Effector memory CD8-positive, alpha-beta T cell (primary cell): ENCODE measurements at regions not wholly inside any gene's neighbourhood (a gene's known extent, or its start where the extent isn't known, plus 50 kb on each side); places are given as distances from the start of the nearest gene placed in this dataset.
"Not testable (repeated sequence)": the region's sequence is repeated elsewhere in the genome, so short reads cannot be mapped to it uniquely, and the experiment has no call there.

Experiments used
- ATAC-seq: fragments of 150-1000 bp; cut with Tn5 transposase; replicated peaks from 2 replicates; pipeline ENCODE4 v1.10.0; 2021; ENCODE audit warnings: mild to moderate bottlenecking, moderate library complexity
- DNase-seq, 3 experiments: peaks; one replicate each; pipeline ENCODE4 v3.0.0; 2021
- H3K27ac Mint-ChIP-seq, 2 donors: one replicate each; pipeline ENCODE4 v1.8.0; 2022; ENCODE audit warnings: mild to moderate bottlenecking in 2 of 2, mixed read lengths in 2 of 2, moderate library complexity in 2 of 2
- H3K27me3 Mint-ChIP-seq, 2 donors: one replicate each; pipeline ENCODE4 v1.8.0; 2022; ENCODE audit warnings: mixed read lengths in 2 of 2
- H3K36me3 Mint-ChIP-seq: one replicate; pipeline ENCODE4 v1.8.0; 2022; ENCODE audit warnings: mild to moderate bottlenecking, moderate library complexity, mixed read lengths; ENCODE audit not compliant: insufficient read depth
- H3K4me1 Mint-ChIP-seq, 2 donors: one replicate each; pipeline ENCODE4 v1.8.0; 2022; ENCODE audit warnings: low read depth in 2 of 2, mixed read lengths in 2 of 2
- H3K4me3 Mint-ChIP-seq, 2 donors: one replicate each; pipeline ENCODE4 v1.8.0; 2022; ENCODE audit warnings: mild to moderate bottlenecking in 2 of 2, mixed read lengths in 2 of 2, moderate library complexity in 2 of 2
- H3K9me3 Mint-ChIP-seq, 2 donors: one replicate each; pipeline ENCODE4 v1.8.0; 2022; ENCODE audit warnings: mixed read lengths in 2 of 2

GRCh38 chr6:112581015-112581414 lies 233.9 kb downstream of the RFPL4B start:
- Mint-ChIP-seq H3K4me1 (no peaks in the 10 kb centered on the region), H3K27ac (no peak overlapping the region), H3K36me3 (no peaks in the 10 kb centered on the region), H3K9me3 (peaks cover 2 to 4% of the 10 kb centered on the region in 2 donors), H3K4me3 (no peak overlapping the region), H3K27me3 (no peaks in the 10 kb centered on the region)
- no peak for DNase-seq
- no peak for ATAC-seq

- Mint-ChIP-seq H3K36me3 (no peaks in the 10 kb centered on the region), H3K4me1 (no peaks in the 10 kb centered on the region), H3K27ac (no peak overlapping the region), H3K27me3 (no peaks in the 10 kb centered on the region), H3K4me3 (no peak overlapping the region), H3K9me3 (peaks cover 4 to 19% of the 10 kb centered on the region in 2 donors)
- ATAC-seq (no peak), DNase-seq (no peak)
Measured at GRCh38 chr6:112590326-112590725, 243.2 kb downstream of the RFPL4B start.

GRCh38 chr6:112591329-112591728 lies 244.2 kb downstream of the RFPL4B start:
- H3K4me3 Mint-ChIP-seq, result no peak overlapping the region
- H3K4me1 Mint-ChIP-seq, result no peaks in the 10 kb centered on the region
- H3K27me3 Mint-ChIP-seq, result no peaks in the 10 kb centered on the region
- DNase-seq (no peak), ATAC-seq (no peak)
- no peaks in the 10 kb centered on the region for H3K36me3 Mint-ChIP-seq
- no peak overlapping the region for H3K27ac Mint-ChIP-seq
- peaks cover 5 to 12% of the 10 kb centered on the region in 2 donors for H3K9me3 Mint-ChIP-seq

GRCh38 chr6:112592159-112592558 lies 245.0 kb downstream of the RFPL4B start:
- no peaks in the 10 kb centered on the region for H3K36me3 Mint-ChIP-seq
- ATAC-seq, result no peak
- H3K27me3 Mint-ChIP-seq, result no peaks in the 10 kb centered on the region
- H3K4me1 Mint-ChIP-seq, result no peaks in the 10 kb centered on the region
- DNase-seq, result no peak
- no peak overlapping the region for H3K27ac Mint-ChIP-seq
- H3K9me3 Mint-ChIP-seq, result peaks cover 4 to 5% of the 10 kb centered on the region in 2 donors
- H3K4me3 Mint-ChIP-seq, result no peak overlapping the region

- Mint-ChIP-seq H3K9me3 (peaks cover 0 to 5% of the 10 kb centered on the region in 2 donors), H3K27ac (no peak overlapping the region), H3K4me3 (no peak overlapping the region), H3K4me1 (no peaks in the 10 kb centered on the region), H3K27me3 (no peaks in the 10 kb centered on the region), H3K36me3 (no peaks in the 10 kb centered on the region)
- ATAC-seq (no peak), DNase-seq (no peak)
Measured at GRCh38 chr6:112594886-112595594, 247.9 kb downstream of the RFPL4B start.

- H3K27ac Mint-ChIP-seq, result no peak overlapping the region
- no peaks in the 10 kb centered on the region for H3K27me3 Mint-ChIP-seq
- DNase-seq (no peak), ATAC-seq (no peak)
- no peaks in the 10 kb centered on the region for H3K36me3 Mint-ChIP-seq
- no peak overlapping the region for H3K4me3 Mint-ChIP-seq
- peaks cover 0 to 5% of the 10 kb centered on the region in 2 donors for H3K9me3 Mint-ChIP-seq
- H3K4me1 Mint-ChIP-seq, result no peaks in the 10 kb centered on the region
Measured at GRCh38 chr6:112595841-112596240, 248.7 kb downstream of the RFPL4B start.

- Mint-ChIP-seq H3K36me3 (no peaks in the 10 kb centered on the region), H3K9me3 (peaks cover 0 to 9% of the 10 kb centered on the region in 2 donors), H3K4me3 (no peak overlapping the region), H3K27ac (no peak overlapping the region), H3K27me3 (no peaks in the 10 kb centered on the region), H3K4me1 (no peaks in the 10 kb centered on the region)
- DNase-seq (no peak), ATAC-seq (no peak)
Measured at GRCh38 chr6:112597176-112597575, 250.0 kb downstream of the RFPL4B start.

- no peak for DNase-seq
- H3K36me3 Mint-ChIP-seq, result no peaks in the 10 kb centered on the region
- peaks cover 5 to 6% of the 10 kb centered on the region in 2 donors for H3K9me3 Mint-ChIP-seq
- H3K4me1 Mint-ChIP-seq, result no peaks in the 10 kb centered on the region
- no peak for ATAC-seq
- H3K4me3 Mint-ChIP-seq, result no peak overlapping the region
- H3K27me3 Mint-ChIP-seq, result no peaks in the 10 kb centered on the region
- H3K27ac Mint-ChIP-seq, result no peak overlapping the region
Measured at GRCh38 chr6:112600168-112600567, 253.0 kb downstream of the RFPL4B start.

- H3K4me3 Mint-ChIP-seq, result no peak overlapping the region
- no peak overlapping the region for H3K27ac Mint-ChIP-seq
- H3K27me3 Mint-ChIP-seq, result no peaks in the 10 kb centered on the region
- DNase-seq (no peak), ATAC-seq (no peak)
- H3K36me3 Mint-ChIP-seq, result no peaks in the 10 kb centered on the region
- H3K9me3 Mint-ChIP-seq, result peaks cover 12 to 13% of the 10 kb centered on the region in 2 donors
- H3K4me1 Mint-ChIP-seq, result no peaks in the 10 kb centered on the region
Measured at GRCh38 chr6:112603726-112604125, 256.6 kb downstream of the RFPL4B start.

- H3K4me1 Mint-ChIP-seq, result no peaks in the 10 kb centered on the region
- no peak overlapping the region for H3K4me3 Mint-ChIP-seq
- ATAC-seq, result no peak
- H3K36me3 Mint-ChIP-seq, result peaks cover 2% of the 10 kb centered on the region
- DNase-seq, result no peak
- H3K27ac Mint-ChIP-seq, result no peak overlapping the region
- no peaks in the 10 kb centered on the region for H3K27me3 Mint-ChIP-seq
- peaks cover 14 to 15% of the 10 kb centered on the region in 2 donors for H3K9me3 Mint-ChIP-seq
Measured at GRCh38 chr6:112606656-112607435, 259.7 kb downstream of the RFPL4B start.

- H3K4me1 Mint-ChIP-seq, DNase-seq, H3K36me3 Mint-ChIP-seq, ATAC-seq, H3K27ac Mint-ChIP-seq, H3K4me3 Mint-ChIP-seq, H3K27me3 Mint-ChIP-seq: not testable (repeated sequence)
- peaks cover 13 to 14% of the 10 kb centered on the region in 2 donors for H3K9me3 Mint-ChIP-seq
Measured at GRCh38 chr6:112608925-112609324, 261.8 kb downstream of the RFPL4B start.

GRCh38 chr6:112613410-112613809 lies 266.3 kb downstream of the RFPL4B start:
- ATAC-seq, result no peak
- Mint-ChIP-seq H3K36me3 (peaks cover 2% of the 10 kb centered on the region), H3K4me3 (no peak overlapping the region), H3K4me1 (no peaks in the 10 kb centered on the region), H3K27ac (no peak overlapping the region), H3K9me3 (peaks cover 5 to 7% of the 10 kb centered on the region in 2 donors), H3K27me3 (no peaks in the 10 kb centered on the region)
- DNase-seq, result no peak

- Mint-ChIP-seq H3K4me1 (no peaks in the 10 kb centered on the region), H3K4me3 (no peak overlapping the region), H3K9me3 (peaks cover 0 to 6% of the 10 kb centered on the region in 2 donors), H3K27me3 (no peaks in the 10 kb centered on the region), H3K27ac (no peak overlapping the region), H3K36me3 (no peaks in the 10 kb centered on the region)
- DNase-seq (no peak), ATAC-seq (no peak)
Measured at GRCh38 chr6:112618849-112619248, 271.7 kb downstream of the RFPL4B start.
